Natural killer cell (primary cell): ENCODE measurements at regions not wholly inside any gene's neighbourhood (a gene's known extent, or its start where the extent isn't known, plus 50 kb on each side); places are given as distances from the start of the nearest gene placed in this dataset.

ENCODE experiments used
- ATAC-seq, 3 donors: fragments of 150-1000 bp in 2 of 3; fragments of 200-7000 bp in 1 of 3; cut with Tn5 transposase; 1 replicate in 1 of 3; 2 replicates in 2 of 3; pipeline ENCODE4 v1.10.0; 2021; ENCODE audit warnings: mild to moderate bottlenecking in 2 of 3, moderate library complexity in 2 of 3
- DNase-seq, 2 donors: peaks; one replicate each; pipeline versions ENCODE4 v3.0.0 to v3.0.0-alpha.2; 2013 to 2021; ENCODE audit warnings: mixed read lengths in 1 of 2
- H3K27ac ChIP-seq: one replicate; pipeline ENCODE4 v1.5.1; 2013; ENCODE audit warnings: mild to moderate bottlenecking, low read length
- H3K27me3 ChIP-seq: one replicate; pipeline ENCODE4 v1.6.1; 2013; ENCODE audit warnings: low read length; ENCODE audit not compliant: control insufficient read depth, insufficient read depth
- H3K36me3 ChIP-seq: one replicate; pipeline ENCODE4 v1.6.1; 2013; ENCODE audit warnings: low read length; ENCODE audit not compliant: control insufficient read depth, insufficient read depth
- H3K4me1 ChIP-seq: one replicate; pipeline ENCODE4 v1.6.1; 2013; ENCODE audit warnings: low read length; ENCODE audit not compliant: control insufficient read depth, insufficient read depth
- H3K4me3 ChIP-seq: one replicate; pipeline ENCODE4 v1.5.1; 2013; ENCODE audit warnings: low read length
- H3K9me3 ChIP-seq: one replicate; pipeline ENCODE4 v1.6.1; 2013; ENCODE audit warnings: low read length; ENCODE audit not compliant: control insufficient read depth, insufficient read depth
- H3K27ac Mint-ChIP-seq, 2 donors: one replicate each; pipeline ENCODE4 v1.8.0; 2022; ENCODE audit warnings: mild to moderate bottlenecking in 2 of 2, mixed read lengths in 2 of 2, moderate library complexity in 1 of 2
- H3K27me3 Mint-ChIP-seq, 2 donors: one replicate each; pipeline ENCODE4 v1.8.0; 2022; ENCODE audit warnings: low read depth in 2 of 2, mixed read lengths in 2 of 2
- H3K36me3 Mint-ChIP-seq: one replicate; pipeline ENCODE4 v1.8.0; 2022; ENCODE audit warnings: mixed read lengths
- H3K4me1 Mint-ChIP-seq, 2 donors: one replicate each; pipeline ENCODE4 v1.8.0; 2022; ENCODE audit warnings: mixed read lengths in 2 of 2
- H3K4me3 Mint-ChIP-seq: one replicate; pipeline ENCODE4 v1.8.0; 2022; ENCODE audit warnings: mild to moderate bottlenecking, moderate library complexity, mixed read lengths
- H3K9me3 Mint-ChIP-seq, 2 donors: one replicate each; pipeline ENCODE4 v1.8.0; 2022; ENCODE audit warnings: mixed read lengths in 2 of 2
- CTCF ChIP-seq: fragments of 200-600 bp; IDR thresholded peaks from one replicate; pipeline ENCODE4 v1.8.0; 2022; ENCODE audit warnings: antibody characterized with exemption
- WGBS: methylation state at CpG from one replicate; pipeline ENCODE4 v1.1.7; 2013; ENCODE audit warnings: missing lambda C conversion rate; ENCODE audit not compliant: insufficient coverage; 5-methylcytosine and 5-hydroxymethylcytosine counted together
- intact Hi-C: fragments of 100-400 bp; cut with micrococcal nuclease; formaldehyde crosslinking; loops from one replicate; pipeline ENCODE4 v1.14.2; 2022

GRCh38 chr6:91185072-91185471 is 598.2 kb upstream of the MAP3K7 start:
- Histone ChIP-seq H3K4me3 (no peak overlapping the region), H3K4me1 (no peaks in the 10 kb centered on the region), H3K27ac (no peak overlapping the region), H3K36me3 (no peaks in the 10 kb centered on the region), H3K27me3 (no peaks in the 10 kb centered on the region), H3K9me3 (no peaks in the 10 kb centered on the region)
- Mint-ChIP-seq H3K36me3 (no peaks in the 10 kb centered on the region), H3K9me3 (peaks cover 8 to 14% of the 10 kb centered on the region in 2 donors), H3K4me1 (no peaks in the 10 kb centered on the region), H3K27me3 (no peaks in the 10 kb centered on the region), H3K27ac (no peak overlapping the region), H3K4me3 (no peak overlapping the region)
- intact Hi-C loops: no loop called here
- ATAC-seq: no peak
- TF ChIP-seq CTCF: no peak
- WGBS: 82% methylated on average over 3 of the region's 4 CpGs
- no peak for DNase-seq

- H3K27me3 ChIP-seq: no peaks in the 10 kb centered on the region
- H3K36me3 ChIP-seq: no peaks in the 10 kb centered on the region
- WGBS: 94% methylated on average over 2 of the region's 2 CpGs
- Mint-ChIP-seq H3K4me3 (no peak overlapping the region), H3K27me3 (no peaks in the 10 kb centered on the region), H3K27ac (no peak overlapping the region), H3K4me1 (no peaks in the 10 kb centered on the region), H3K36me3 (no peaks in the 10 kb centered on the region), H3K9me3 (peaks cover 0 to 4% of the 10 kb centered on the region in 2 donors)
- intact Hi-C loops: no loop called here
- DNase-seq (no peak), ATAC-seq (no peak)
- H3K27ac ChIP-seq: no peak overlapping the region
- H3K4me1 ChIP-seq: no peaks in the 10 kb centered on the region
- no peak overlapping the region for H3K4me3 ChIP-seq
- no peak for TF ChIP-seq CTCF
- H3K9me3 ChIP-seq: no peaks in the 10 kb centered on the region
Observed at GRCh38 chr6:91181416-91181815, 594.5 kb upstream of the MAP3K7 start.

- Mint-ChIP-seq H3K9me3 (peaks cover 0 to 3% of the 10 kb centered on the region in 2 donors), H3K27ac (no peak overlapping the region), H3K4me3 (no peak overlapping the region), H3K27me3 (no peaks in the 10 kb centered on the region), H3K4me1 (no peaks in the 10 kb centered on the region), H3K36me3 (no peaks in the 10 kb centered on the region)
- no peak overlapping the region for H3K27ac ChIP-seq
- intact Hi-C loops: no loop called here
- H3K36me3 ChIP-seq: no peaks in the 10 kb centered on the region
- ATAC-seq (no peak), DNase-seq (no peak)
- H3K9me3 ChIP-seq: no peaks in the 10 kb centered on the region
- no peak overlapping the region for H3K4me3 ChIP-seq
- 100% methylated on average over 2 of the region's 3 CpGs for whole genome bisulfite sequencing
- H3K27me3 ChIP-seq: no peaks in the 10 kb centered on the region
- H3K4me1 ChIP-seq: no peaks in the 10 kb centered on the region
- TF ChIP-seq CTCF: no peak
Observed at GRCh38 chr6:91173651-91174050, 586.8 kb upstream of the MAP3K7 start.

- peaks cover 0 to 3% of the 10 kb centered on the region in 2 donors for H3K9me3 Mint-ChIP-seq
- H3K36me3 Mint-ChIP-seq: no peaks in the 10 kb centered on the region
- no peaks in the 10 kb centered on the region for H3K36me3 ChIP-seq
- no peak for DNase-seq
- no peak overlapping the region for H3K27ac ChIP-seq
- no peak for ATAC-seq
- H3K27me3 ChIP-seq: no peaks in the 10 kb centered on the region
- no peak overlapping the region for H3K27ac Mint-ChIP-seq
- H3K4me3 Mint-ChIP-seq: no peak overlapping the region
- H3K27me3 Mint-ChIP-seq: no peaks in the 10 kb centered on the region
- no peak for TF ChIP-seq CTCF
- H3K4me1 ChIP-seq: no peaks in the 10 kb centered on the region
- H3K4me1 Mint-ChIP-seq: no peaks in the 10 kb centered on the region
- WGBS: 79% methylated on average over 2 of the region's 3 CpGs
- H3K4me3 ChIP-seq: no peak overlapping the region
- H3K9me3 ChIP-seq: no peaks in the 10 kb centered on the region
- intact Hi-C loops: no loop called here
Observed at GRCh38 chr6:91173186-91173585, 586.3 kb upstream of the MAP3K7 start.
